ENCODE measurements at regions not wholly inside any gene's neighbourhood (a gene's known extent, or its start where the extent isn't known, plus 50 kb on each side); places are given as distances from the start of the nearest gene placed in this dataset.
A peak's percentile ranks its signal among the peaks of the same experiment; 100 is the strongest.

- Histone ChIP-seq H3K4me1 (no peaks in the 10 kb centered on the region), H3K27me3 (no peaks in the 10 kb centered on the region), H3K36me3 (no peaks in the 10 kb centered on the region), H3K9me3 (no peaks in the 10 kb centered on the region), H3K4me3 (no peak overlapping the region), H3K27ac (no peak overlapping the region)
- DNase-seq, result no peak
- TF ChIP-seq CTCF (IDR thresholded peaks at IDR 0.05 in 4 of 5, conservative IDR thresholded peaks at IDR 0.05 in 1 of 5), result no peak
- no peak for TF ChIP-seq POLR2A (IDR thresholded peaks at IDR 0.05)
- in situ Hi-C loops (cut with MboI; ENCODE audit: low sequenced_read_pairs in 4 of 4), result no loop called here
- intact Hi-C loops (cut with DNase I; ENCODE audit: low total_unique reads), result no loop called here
- no peak for ATAC-seq
These were observed 96.3 kb upstream of the RALGPS2 start for GRCh38 chr1:178628637-178629251.

- Histone ChIP-seq H3K4me1 (no peaks in the 10 kb centered on the region), H3K4me3 (no peak overlapping the region), H3K27me3 (no peaks in the 10 kb centered on the region), H3K9me3 (no peaks in the 10 kb centered on the region), H3K27ac (no peak overlapping the region), H3K36me3 (no peaks in the 10 kb centered on the region)
- DNase-seq, result peak in 1 of 2 donors; percentile 7
- TF ChIP-seq POLR2A (IDR thresholded peaks at IDR 0.05), result no peak
- TF ChIP-seq CTCF (IDR thresholded peaks at IDR 0.05 in 4 of 5, conservative IDR thresholded peaks at IDR 0.05 in 1 of 5), result no peak
- in situ Hi-C loops (cut with MboI; ENCODE audit: low sequenced_read_pairs in 4 of 4) (no loop called here), intact Hi-C loops (cut with DNase I; ENCODE audit: low total_unique reads) (no loop called here)
- no peak for ATAC-seq
These were observed 95.5 kb upstream of the RALGPS2 start for GRCh38 chr1:178629252-178630154.

DNA sequence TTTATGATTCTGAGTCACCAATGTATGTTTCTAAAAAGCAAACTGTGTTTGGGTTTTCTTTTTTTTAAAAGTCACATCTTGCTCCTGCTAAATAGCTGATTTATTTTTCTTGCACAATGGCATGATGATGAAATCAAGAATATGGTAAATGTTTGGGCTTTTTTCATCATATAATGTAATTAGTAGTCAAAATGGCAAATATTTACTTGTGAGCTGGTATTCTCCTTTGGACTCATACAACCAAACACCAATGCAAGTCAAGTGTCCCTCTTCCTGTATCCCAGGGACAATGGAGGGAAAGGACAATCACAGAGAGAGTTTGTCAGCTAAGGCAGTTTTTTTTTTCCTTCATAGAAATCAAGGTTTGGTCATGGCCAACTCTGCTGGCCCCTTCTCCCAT, 94.6 kb upstream of the RALGPS2 start:
- Histone ChIP-seq H3K36me3 (no peaks in the 10 kb centered on the region), H3K4me3 (no peak overlapping the region), H3K27me3 (no peaks in the 10 kb centered on the region), H3K9me3 (no peaks in the 10 kb centered on the region), H3K4me1 (no peaks in the 10 kb centered on the region), H3K27ac (no peak overlapping the region)
- no peak for DNase-seq
- no peak for ATAC-seq
- no peak for TF ChIP-seq CTCF (IDR thresholded peaks at IDR 0.05 in 4 of 5, conservative IDR thresholded peaks at IDR 0.05 in 1 of 5)
- TF ChIP-seq POLR2A (IDR thresholded peaks at IDR 0.05), result no peak
- in situ Hi-C loops (cut with MboI; ENCODE audit: low sequenced_read_pairs in 4 of 4) (no loop called here), intact Hi-C loops (cut with DNase I; ENCODE audit: low total_unique reads) (no loop called here)

DNA sequence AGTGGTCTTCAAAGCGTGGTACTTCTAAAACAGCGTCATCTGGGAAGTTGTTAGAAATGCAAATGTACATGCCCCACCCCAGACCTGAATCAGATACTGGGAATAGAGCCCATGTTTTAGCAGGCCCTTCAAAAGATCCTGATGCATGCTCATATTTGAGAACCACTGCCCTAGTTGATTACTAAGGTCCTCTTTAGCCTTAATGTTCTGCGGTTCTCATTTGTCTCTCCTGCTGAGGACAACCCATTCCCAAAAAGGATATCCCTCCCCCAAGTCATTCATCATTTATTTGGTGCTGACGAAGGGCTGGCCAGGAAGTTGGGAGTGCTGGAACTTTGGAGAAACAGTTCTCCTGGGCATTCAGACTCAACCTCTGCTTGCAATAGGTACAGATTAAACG, 92.4 kb upstream of the RALGPS2 start:
- H3K4me3 ChIP-seq, result no peak overlapping the region
- no peaks in the 10 kb centered on the region for H3K4me1 ChIP-seq
- intact Hi-C loops (cut with DNase I; ENCODE audit: low total_unique reads) (no loop called here), in situ Hi-C loops (cut with MboI; ENCODE audit: low sequenced_read_pairs in 4 of 4) (no loop called here)
- no peak for ATAC-seq
- H3K27me3 ChIP-seq, result no peaks in the 10 kb centered on the region
- no peak overlapping the region for H3K27ac ChIP-seq
- TF ChIP-seq POLR2A (IDR thresholded peaks at IDR 0.05) (no peak), CTCF (IDR thresholded peaks at IDR 0.05 in 4 of 5, conservative IDR thresholded peaks at IDR 0.05 in 1 of 5) (no peak)
- H3K9me3 ChIP-seq, result no peaks in the 10 kb centered on the region
- no peaks in the 10 kb centered on the region for H3K36me3 ChIP-seq
- DNase-seq, result no peak

Measured in gastrocnemius medialis (tissue), 4 donors.